Ishikawa (cell line): ENCODE measurements at regions not wholly inside any gene's neighbourhood (a gene's known extent, or its start where the extent isn't known, plus 50 kb on each side); places are given as distances from the start of the nearest gene placed in this dataset.

ENCODE experiments used
- CREB1 ChIP-seq: IDR thresholded peaks from 2 replicates; pipeline ENCODE4 v1.6.1; 2012; ENCODE audit warnings: low read depth
- EP300 ChIP-seq: IDR thresholded peaks from 2 replicates; pipeline ENCODE4 v1.6.1; 2012; ENCODE audit warnings: borderline replicate concordance
- MAX ChIP-seq: IDR thresholded peaks from 2 replicates; pipeline ENCODE4 v1.6.1; 2012
- NFIC ChIP-seq: IDR thresholded peaks from 2 replicates; pipeline ENCODE4 v1.6.1; 2012
- TAF1 ChIP-seq: IDR thresholded peaks from 2 replicates; pipeline ENCODE4 v1.6.1; 2012; ENCODE audit warnings: low read depth, mild to moderate bottlenecking
- TCF12 ChIP-seq: IDR thresholded peaks from 2 replicates; pipeline ENCODE4 v1.6.1; 2012; ENCODE audit warnings: low read depth
- TEAD4 ChIP-seq: IDR thresholded peaks from 2 replicates; pipeline ENCODE4 v1.6.1; 2012
- YY1 ChIP-seq: IDR thresholded peaks from 2 replicates; pipeline ENCODE4 v1.6.1; 2012; ENCODE audit warnings: low read depth
- TF ChIP-seq, protein P1 (sequence below): IDR thresholded peaks from 2 replicates; pipeline ENCODE4 v1.6.1; 2012

DNA sequence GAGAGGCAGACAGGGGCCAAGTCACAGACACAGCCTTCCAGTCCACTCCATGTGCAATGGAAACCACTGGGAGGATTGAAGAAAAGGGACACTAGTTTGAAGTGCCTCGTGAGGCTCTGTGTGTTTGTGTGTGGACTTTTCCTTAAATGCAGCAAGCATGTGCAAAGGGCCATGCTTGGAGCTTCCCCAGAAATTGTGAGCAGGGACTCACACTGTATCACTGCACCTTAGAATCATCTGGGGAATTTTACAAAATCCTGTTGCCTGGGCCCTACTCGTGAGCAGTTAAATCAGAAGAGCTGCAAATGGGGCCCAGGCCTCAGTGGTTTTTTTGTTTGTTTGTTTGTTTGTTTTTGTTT lies 137.8 kb downstream of the TRIM43 start:
- TF ChIP-seq EP300 = no peak
- no peak for TF ChIP-seq TAF1
- TF ChIP-seq, protein P1, sequence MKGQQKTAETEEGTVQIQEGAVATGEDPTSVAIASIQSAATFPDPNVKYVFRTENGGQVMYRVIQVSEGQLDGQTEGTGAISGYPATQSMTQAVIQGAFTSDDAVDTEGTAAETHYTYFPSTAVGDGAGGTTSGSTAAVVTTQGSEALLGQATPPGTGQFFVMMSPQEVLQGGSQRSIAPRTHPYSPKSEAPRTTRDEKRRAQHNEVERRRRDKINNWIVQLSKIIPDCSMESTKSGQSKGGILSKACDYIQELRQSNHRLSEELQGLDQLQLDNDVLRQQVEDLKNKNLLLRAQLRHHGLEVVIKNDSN = no peak
- no peak for TF ChIP-seq YY1
- no peak for TF ChIP-seq MAX
- no peak for TF ChIP-seq CREB1
- TF ChIP-seq TCF12 = no peak
- no peak for TF ChIP-seq TEAD4
- TF ChIP-seq NFIC = no peak
